K562 (cell line): ENCODE measurements at regions not wholly inside any gene's neighbourhood (a gene's known extent, or its start where the extent isn't known, plus 50 kb on each side); places are given as distances from the start of the nearest gene placed in this dataset.

Experiments
- ATAC-seq: fragments of 200-7000 bp; cut with Tn5 transposase; 3 replicates; pipeline ENCODE4 v1.9.1; 2020; ENCODE audit warnings: moderate library complexity
- BruUV-seq: library from RNA; stranded (reverse); fragments of 400-500 nt; replicated peaks from 2 replicates; lab custom pipeline; 2021; lab: Mats Ljungman, UMichigan
- CTCF ChIA-PET: fragments of 300-600 bp; formaldehyde crosslinking; extraction: SDS; loops from one replicate; lab custom pipeline; 2021; ENCODE audit warnings: low intra/inter-chr PET ratio; lab: Yijun Ruan, JAX
- POLR2A ChIA-PET: fragments of 300-600, 350-650 bp; sonication (Branson Sonifier 250); formaldehyde crosslinking; extraction: SDS; loops from one replicate; lab custom pipeline; 2021; ENCODE audit warnings: antibody characterized with exemption, inconsistent platforms; lab: Yijun Ruan, JAX
- DNase-seq, 4 experiments: peaks; one replicate each; pipeline versions ENCODE4 v3.0.0 to v3.0.0-alpha.2; 2011 to 2018; ENCODE audit warnings: low spot score in 3 of 4, mixed read lengths in 3 of 4; ENCODE audit errors: extremely low read depth in 1 of 4
- FAIRE-seq: peaks from 2 replicates; lab custom pipeline; 2011; peaks lifted over from hg19 to GRCh38; lab: Jason Lieb, UNC
- H2AFZ ChIP-seq: 2 replicates; pipeline ENCODE4 v1.6.0; 2011; ENCODE audit warnings: low read depth, low read length, control low read depth, inconsistent platforms
- H3K27ac ChIP-seq: fragments of 200-600 bp; 3 replicates; pipeline ENCODE4 v1.8.0; 2011; ENCODE audit warnings: low read depth, mild to moderate bottlenecking, control low read depth, inconsistent platforms, low read length, moderate library complexity, mixed read lengths; ENCODE audit errors: extremely low read depth
- H3K27me3 ChIP-seq, 2 experiments: fragments of 300-600 bp in 1 of 2; 2 replicates in 1 of 2; 3 replicates in 1 of 2; pipeline versions ENCODE4 v1.6.0 to v1.8.0; 2011; ENCODE audit warnings: inconsistent platforms in 2 of 2, low read length in 2 of 2, mild to moderate bottlenecking in 1 of 2, mixed read lengths in 1 of 2, moderate library complexity in 1 of 2; ENCODE audit not compliant: control insufficient read depth in 2 of 2, insufficient read depth in 2 of 2
- H3K36me3 ChIP-seq: fragments of 300-600 bp; 3 replicates; pipeline ENCODE4 v1.8.0; 2011; ENCODE audit warnings: mild to moderate bottlenecking, low read length, inconsistent platforms; ENCODE audit not compliant: control insufficient read depth, insufficient read depth
- H3K4me1 ChIP-seq, 2 experiments: fragments of 200-600 bp in 1 of 2; replicated peaks in 1 of 2; 2 replicates in 1 of 2; 3 replicates in 1 of 2; pipeline versions ENCODE4 v1.5.1 to v1.8.0; 2011; ENCODE audit warnings: inconsistent platforms in 2 of 2, low read length in 2 of 2, mild to moderate bottlenecking in 1 of 2, mixed read lengths in 1 of 2, moderate library complexity in 1 of 2; ENCODE audit not compliant: control insufficient read depth in 2 of 2, insufficient read depth in 2 of 2
- H3K4me2 ChIP-seq: 2 replicates; pipeline ENCODE4 v1.6.1; 2011; ENCODE audit warnings: low read length, control low read depth, inconsistent platforms, mixed read lengths; ENCODE audit not compliant: insufficient read depth
- H3K4me3 ChIP-seq: fragments of 200-600 bp; sonication (generic), shearing (Covaris generic); 2 replicates; pipeline ENCODE4 v1.5.1; 2016; ENCODE audit warnings: control low read depth, inconsistent platforms
- H3K79me2 ChIP-seq: fragments of 200-600 bp; 3 replicates; pipeline ENCODE4 v1.8.0; 2011; ENCODE audit warnings: low read length, inconsistent platforms; ENCODE audit not compliant: control insufficient read depth, insufficient read depth
- H3K9ac ChIP-seq, 2 experiments: 2 replicates each; pipeline versions ENCODE4 v1.6.0 to v1.6.1; 2011; ENCODE audit warnings: low read depth in 2 of 2, low read length in 2 of 2, control low read depth in 1 of 2, inconsistent platforms in 1 of 2, mild to moderate bottlenecking in 1 of 2, mixed read lengths in 1 of 2; ENCODE audit not compliant: insufficient read depth in 1 of 2
- H3K9me1 ChIP-seq: one replicate; pipeline ENCODE4 v1.6.0; 2011; ENCODE audit warnings: inconsistent platforms, mild to moderate bottlenecking, low read length, moderate library complexity; ENCODE audit not compliant: control insufficient read depth, insufficient read depth
- H3K9me3 ChIP-seq: replicated peaks from 2 replicates; pipeline ENCODE4 v1.5.1; 2011; ENCODE audit warnings: low read depth, low read length, inconsistent platforms; ENCODE audit not compliant: control insufficient read depth, insufficient read depth
- H4K20me1 ChIP-seq: replicated peaks from 2 replicates; pipeline ENCODE4 v1.6.1; 2011; ENCODE audit warnings: low read length, inconsistent platforms, mixed read lengths; ENCODE audit not compliant: control insufficient read depth, insufficient read depth
- HNRNPH1 ChIP-seq: fragments of 200-400 bp; formaldehyde crosslinking; optimal IDR thresholded peaks from 2 replicates; pipeline ENCODE3; 2017; ENCODE audit warnings: low read depth, mild to moderate bottlenecking, low read length, moderate library complexity
- KHSRP ChIP-seq: fragments of 450-650 bp; IDR thresholded peaks from 2 replicates; pipeline ENCODE4 v1.6.1; 2017
- NEUROD1 ChIP-seq: fragments of 150-350 bp; IDR thresholded peaks from 2 replicates; pipeline ENCODE4 v1.6.1; 2014; ENCODE audit warnings: borderline replicate concordance, low read length, low read depth; ENCODE audit not compliant: partially characterized antibody
- PHF20 ChIP-seq: fragments of 450-650 bp; IDR thresholded peaks from 2 replicates; pipeline ENCODE4 v1.6.1; 2018; ENCODE audit not compliant: partially characterized antibody
- RUNX1 ChIP-seq: sonication (generic); IDR thresholded peaks from 2 replicates; pipeline ENCODE4 v1.6.1; 2016; ENCODE audit warnings: antibody characterized with exemption, low read depth
- SP2 ChIP-seq: IDR thresholded peaks from 2 replicates; pipeline ENCODE4 v1.6.1; 2011; ENCODE audit warnings: mild to moderate bottlenecking, low read depth, low read length, moderate library complexity; ENCODE audit not compliant: poor library complexity, severe bottlenecking; ENCODE audit errors: extremely low read depth
- ZNF57 ChIP-seq: fragments of 450-650 bp; formaldehyde crosslinking; IDR thresholded peaks from 2 replicates; pipeline ENCODE4 v1.4.0; 2020; ENCODE audit warnings: mild to moderate bottlenecking, moderate library complexity
- WGBS: fragments of 100-300 bp; shearing (Covaris generic); methylation state at CpG from one replicate; pipeline ENCODE4 v1.1.6; 2016; ENCODE audit warnings: low coverage, mixed read lengths; ENCODE audit not compliant: insufficient coverage; ENCODE audit errors: missing lambda C conversion rate; 5-methylcytosine and 5-hydroxymethylcytosine counted together
- in situ Hi-C: fragments of 300-500 bp; cut with MboI; formaldehyde crosslinking; loops from 4 replicates; pipeline ENCODE4 v1.15.0; 2018; ENCODE audit warnings: inconsistent platforms, mixed read lengths
- intact Hi-C: fragments of 100-400 bp; cut with micrococcal nuclease; formaldehyde crosslinking; loops from 2 replicates; pipeline ENCODE4 v1.14.2; 2022

DNA sequence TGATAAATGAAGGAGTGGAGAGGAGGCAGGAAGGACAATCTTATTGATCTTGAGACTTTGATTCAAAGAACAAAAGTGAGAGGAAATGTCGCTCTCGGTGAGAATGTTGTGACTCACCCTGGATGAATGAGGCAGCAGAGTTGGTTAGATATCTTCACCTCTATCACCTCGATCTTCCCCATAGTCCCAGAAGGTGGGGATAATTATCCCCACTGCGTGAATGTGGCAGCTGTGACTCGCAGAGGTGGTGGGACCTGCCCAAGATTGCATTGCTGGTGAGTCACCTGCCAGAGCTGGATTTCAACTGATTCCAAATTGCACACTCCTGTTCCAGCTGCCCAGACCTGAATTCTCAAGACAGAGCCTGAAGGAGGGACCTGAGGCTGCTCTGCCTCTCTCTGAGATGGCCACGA lies 105.0 kb downstream of the MATN1 start:
- no peaks in the 10 kb centered on the region for H3K9me1 ChIP-seq
- peak; percentile 37 for FAIRE-seq
- H2AFZ ChIP-seq: no peak overlapping the region
- no peaks in the 10 kb centered on the region for H3K36me3 ChIP-seq
- peaks cover 9 to 21% of the 10 kb centered on the region in 2 experiments; a peak in 3 of 5 replicates for H3K27me3 ChIP-seq
- ChIA-PET POLR2A (interaction anchor here (1.3 kb wide), 1 partner anchor 8 kb away, joined by 3 read pairs; no protein-coding TSS in a partner anchor), CTCF (no interaction called here)
- H3K4me1 ChIP-seq: no peaks in the 10 kb centered on the region
- H4K20me1 ChIP-seq: no peaks in the 10 kb centered on the region; the same call in 1 of the 2 replicates
- H3K79me2 ChIP-seq: no peaks in the 10 kb centered on the region
- H3K27ac ChIP-seq: no peak overlapping the region
- no peak overlapping the region for H3K4me2 ChIP-seq
- ATAC-seq: no peak
- BruUV-seq: no TSS peak
- TF ChIP-seq HNRNPH1 (no peak), ZNF57 (CRISPR knock-in tag) (no peak), SP2 (no peak), KHSRP (no peak), PHF20 (no peak), NEUROD1 (no peak)
- no peaks in the 10 kb centered on the region for H3K9me3 ChIP-seq
- H3K4me3 ChIP-seq: no peak overlapping the region
- no peak for DNase-seq
- intact Hi-C loops (no loop called here), in situ Hi-C loops (no loop called here)
- H3K9ac ChIP-seq: no peak overlapping the region
- WGBS: under 1% methylated on average over 6 of the region's 6 CpGs

DNA sequence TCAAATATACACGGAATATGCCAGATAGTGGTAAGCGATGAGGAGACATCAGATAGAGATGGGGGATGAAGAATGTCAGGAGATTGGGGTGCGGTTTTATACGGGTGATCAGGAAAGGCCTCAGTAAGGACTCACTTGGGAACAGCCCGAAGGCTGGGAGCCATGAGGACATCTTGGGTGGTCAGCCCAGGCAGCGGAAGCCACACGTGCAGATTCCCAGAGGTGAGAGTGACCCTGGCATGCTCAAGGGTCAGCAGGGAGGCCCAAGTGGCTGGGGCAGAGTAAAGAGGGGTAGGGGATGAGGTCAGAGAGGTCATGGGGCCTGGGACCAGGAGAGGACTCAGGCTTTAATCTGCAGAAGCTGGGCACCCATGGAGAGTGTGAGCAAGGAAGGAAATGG lies 106.6 kb downstream of the MATN1 start:
- Histone ChIP-seq H3K79me2 (no peaks in the 10 kb centered on the region), H4K20me1 (no peaks in the 10 kb centered on the region; the same call in 1 of the 2 replicates), H3K9me3 (no peaks in the 10 kb centered on the region), H3K9me1 (no peaks in the 10 kb centered on the region), H3K4me2 (no peak overlapping the region), H3K27ac (no peak overlapping the region), H3K27me3 (peaks cover 9 to 21% of the 10 kb centered on the region in 2 experiments; a peak in 3 of 5 replicates), H3K9ac (no peak overlapping the region), H2AFZ (no peak overlapping the region), H3K4me1 (no peaks in the 10 kb centered on the region), H3K4me3 (no peak overlapping the region), H3K36me3 (no peaks in the 10 kb centered on the region)
- intact Hi-C loops: no loop called here
- ChIA-PET CTCF (no interaction called here), POLR2A (interaction anchor here (0.5 kb wide), 1 partner anchor 114 kb away, joined by 3 read pairs; no protein-coding TSS in a partner anchor)
- TF ChIP-seq RUNX1: no peak
- in situ Hi-C loops: no loop called here
- 0% methylated on average over 7 of the region's 7 CpGs for WGBS
- no TSS peak for BruUV-seq
- FAIRE-seq: no peak
- no peak for DNase-seq
- no peak for ATAC-seq
